Muscle layer of duodenum (tissue), 2 donors: ENCODE measurements at regions not wholly inside any gene's neighbourhood (a gene's known extent, or its start where the extent isn't known, plus 50 kb on each side); places are given as distances from the start of the nearest gene placed in this dataset.

ENCODE experiments used
- H3K27ac ChIP-seq: one replicate; pipeline ENCODE4 v1.7.0; 2013; ENCODE audit warnings: mild to moderate bottlenecking, low read length
- H3K27me3 ChIP-seq: one replicate; pipeline ENCODE4 v1.7.0; 2013; ENCODE audit warnings: low read depth, mild to moderate bottlenecking, control low read depth, low read length
- H3K36me3 ChIP-seq, 2 donors: one replicate each; pipeline ENCODE4 v1.7.0; 2013; ENCODE audit warnings: low read length in 2 of 2, control low read depth in 1 of 2, mild to moderate bottlenecking in 1 of 2; ENCODE audit not compliant: insufficient read depth in 2 of 2, control insufficient read depth in 1 of 2
- H3K4me1 ChIP-seq, 2 donors: one replicate each; pipeline ENCODE4 v1.7.0; 2013; ENCODE audit warnings: low read length in 2 of 2, mild to moderate bottlenecking in 2 of 2, control low read depth in 1 of 2, moderate library complexity in 1 of 2; ENCODE audit not compliant: insufficient read depth in 2 of 2, control insufficient read depth in 1 of 2
- H3K4me3 ChIP-seq, 2 donors: one replicate each; pipeline ENCODE4 v1.7.0; 2013; ENCODE audit warnings: low read length in 2 of 2, low read depth in 1 of 2, mild to moderate bottlenecking in 1 of 2
- H3K9me3 ChIP-seq, 2 donors: one replicate each; pipeline ENCODE4 v1.7.0; 2013; ENCODE audit warnings: low read length in 2 of 2, control low read depth in 1 of 2, mild to moderate bottlenecking in 1 of 2; ENCODE audit not compliant: control insufficient read depth in 1 of 2
- donor health status: healthy.

DNA sequence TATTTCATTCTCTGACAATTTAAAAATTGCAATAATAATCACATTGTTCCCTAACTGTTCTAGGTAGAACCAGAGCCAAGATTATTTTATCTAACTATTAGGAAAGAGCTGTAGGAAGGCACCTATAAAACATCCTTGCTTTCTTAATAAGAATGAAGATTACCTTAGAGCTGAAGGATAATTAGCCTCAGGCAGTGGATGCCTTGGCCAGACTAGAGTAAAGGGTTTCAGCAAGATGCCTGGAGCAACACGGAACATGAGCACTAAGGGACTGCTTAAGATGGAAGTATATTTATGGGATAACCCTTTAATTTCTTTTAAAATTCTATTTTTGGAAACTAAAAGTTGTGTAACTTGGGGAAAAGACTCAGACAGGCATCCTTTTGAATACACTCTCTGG lies 456.6 kb upstream of the RBMS3 start:
- Histone ChIP-seq H3K36me3 (no peaks in the 10 kb centered on the region), H3K4me1 (no peaks in the 10 kb centered on the region), H3K27me3 (no peaks in the 10 kb centered on the region)

DNA sequence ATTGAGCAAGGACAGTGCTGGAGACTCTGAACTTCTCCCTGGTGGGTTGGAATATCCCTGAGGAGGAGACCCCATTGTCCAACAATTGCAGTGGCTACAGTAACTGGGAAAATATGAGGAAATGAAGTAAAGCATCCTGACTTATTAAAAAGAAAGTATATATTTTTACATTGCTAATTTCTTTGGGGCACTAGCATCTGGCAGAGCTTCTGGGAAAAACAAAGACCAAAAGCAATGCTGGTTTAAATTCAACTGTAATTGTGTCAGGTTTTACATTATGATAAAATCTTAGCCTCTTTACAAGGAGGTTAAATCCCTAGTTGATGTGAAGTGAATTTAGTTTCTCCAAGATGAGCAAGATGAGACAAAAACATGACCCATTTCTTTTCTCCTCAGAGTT lies 454.0 kb upstream of the RBMS3 start:
- Histone ChIP-seq H3K4me3 (no peak overlapping the region), H3K27me3 (no peaks in the 10 kb centered on the region), H3K4me1 (no peaks in the 10 kb centered on the region), H3K27ac (no peak overlapping the region), H3K9me3 (no peaks in the 10 kb centered on the region), H3K36me3 (no peaks in the 10 kb centered on the region)

More for the DNA sequence above, 456.6 kb upstream of the RBMS3 start:
- Histone ChIP-seq H3K4me3 (no peak overlapping the region), H3K9me3 (no peaks in the 10 kb centered on the region), H3K27ac (no peak overlapping the region)

DNA sequence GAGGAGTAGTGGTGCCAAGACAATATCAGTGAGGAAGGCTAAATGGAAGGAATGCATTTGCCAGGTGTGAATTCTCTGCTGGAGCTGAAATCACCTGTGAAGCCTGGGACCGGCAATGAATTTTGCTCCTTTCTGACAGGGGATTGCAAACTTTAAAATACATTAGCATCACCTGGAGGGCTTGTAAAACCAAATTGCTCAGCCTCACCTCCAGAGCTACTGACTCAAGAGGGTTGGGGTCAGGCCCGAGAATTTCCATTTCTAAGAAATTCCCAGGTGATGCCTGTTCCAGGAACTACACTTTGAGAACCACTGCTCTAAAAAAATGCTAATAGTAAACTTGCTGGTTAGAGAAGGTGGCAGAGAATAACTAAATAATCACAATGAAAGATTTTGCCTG lies 445.6 kb upstream of the RBMS3 start:
- Histone ChIP-seq H3K4me3 (no peak overlapping the region), H3K4me1 (no peaks in the 10 kb centered on the region)

DNA sequence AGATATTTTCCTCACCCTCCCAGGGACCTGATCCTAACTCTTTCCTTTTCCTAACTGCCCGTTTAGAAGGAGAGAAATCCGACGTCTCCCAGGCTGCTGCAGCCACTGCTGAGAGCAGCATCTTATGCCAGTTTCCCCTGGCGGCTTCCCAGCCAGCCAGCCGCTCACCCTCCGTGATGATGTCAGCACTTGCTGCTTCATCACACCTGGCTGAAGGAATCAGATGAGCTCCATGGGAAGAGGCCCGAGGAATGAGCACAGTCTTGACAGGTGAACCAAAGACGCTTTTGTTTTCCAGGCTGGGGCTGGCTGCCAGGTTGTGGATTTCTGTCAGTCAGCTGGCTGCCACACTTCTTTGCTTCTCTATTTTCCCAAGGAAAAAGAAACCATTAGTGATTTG lies 445.1 kb upstream of the RBMS3 start:
- Histone ChIP-seq H3K27ac (no peak overlapping the region), H3K27me3 (no peaks in the 10 kb centered on the region), H3K4me3 (no peak overlapping the region), H3K9me3 (no peaks in the 10 kb centered on the region), H3K36me3 (no peaks in the 10 kb centered on the region), H3K4me1 (no peaks in the 10 kb centered on the region)

More for the DNA sequence above, 445.6 kb upstream of the RBMS3 start:
- Histone ChIP-seq H3K27ac (no peak overlapping the region), H3K36me3 (no peaks in the 10 kb centered on the region), H3K27me3 (no peaks in the 10 kb centered on the region), H3K9me3 (no peaks in the 10 kb centered on the region)

DNA sequence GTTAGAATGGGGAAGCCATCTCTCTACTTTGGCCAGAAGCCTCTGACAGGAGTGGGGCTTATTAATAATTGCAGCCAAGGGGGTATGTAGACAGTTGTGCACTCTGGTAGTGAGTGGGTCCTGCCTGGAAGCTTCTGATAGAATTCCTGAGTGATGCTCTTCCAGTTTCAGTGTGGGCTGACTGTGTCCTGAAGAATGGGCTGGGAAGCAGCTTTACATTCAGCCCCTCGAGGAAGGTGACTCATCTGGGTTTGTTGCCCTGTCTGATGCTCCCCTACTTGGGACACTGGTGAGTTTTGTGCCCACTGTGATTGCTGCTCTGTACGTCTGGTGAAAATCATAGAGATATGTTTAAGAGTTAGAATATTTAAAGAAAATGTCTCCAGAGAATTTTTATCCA lies 444.7 kb upstream of the RBMS3 start:
- Histone ChIP-seq H3K27me3 (no peaks in the 10 kb centered on the region), H3K27ac (no peak overlapping the region), H3K9me3 (no peaks in the 10 kb centered on the region), H3K4me3 (no peak overlapping the region), H3K36me3 (no peaks in the 10 kb centered on the region), H3K4me1 (no peaks in the 10 kb centered on the region)

DNA sequence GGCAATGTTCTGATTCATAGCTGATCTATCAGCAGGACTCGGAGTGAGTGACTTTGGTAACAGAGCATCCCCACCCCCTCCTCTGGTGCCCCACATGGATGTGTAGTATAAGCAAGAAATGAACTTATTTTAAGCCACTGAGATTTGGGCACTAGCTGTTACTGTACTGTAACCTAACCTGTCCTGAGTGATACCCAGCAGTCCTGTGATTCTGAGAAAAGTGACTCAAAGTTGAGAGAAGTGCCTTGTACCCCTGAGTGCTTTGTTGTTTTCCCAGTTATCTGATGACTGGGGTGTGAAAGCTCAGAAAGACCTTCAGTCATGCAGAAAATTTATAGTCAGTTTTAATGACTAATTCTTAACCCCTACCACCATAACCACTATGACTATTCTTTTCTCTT lies 439.9 kb upstream of the RBMS3 start:
- Histone ChIP-seq H3K27me3 (no peaks in the 10 kb centered on the region), H3K27ac (no peak overlapping the region), H3K36me3 (no peaks in the 10 kb centered on the region), H3K9me3 (no peaks in the 10 kb centered on the region), H3K4me3 (no peak overlapping the region), H3K4me1 (no peaks in the 10 kb centered on the region)

DNA sequence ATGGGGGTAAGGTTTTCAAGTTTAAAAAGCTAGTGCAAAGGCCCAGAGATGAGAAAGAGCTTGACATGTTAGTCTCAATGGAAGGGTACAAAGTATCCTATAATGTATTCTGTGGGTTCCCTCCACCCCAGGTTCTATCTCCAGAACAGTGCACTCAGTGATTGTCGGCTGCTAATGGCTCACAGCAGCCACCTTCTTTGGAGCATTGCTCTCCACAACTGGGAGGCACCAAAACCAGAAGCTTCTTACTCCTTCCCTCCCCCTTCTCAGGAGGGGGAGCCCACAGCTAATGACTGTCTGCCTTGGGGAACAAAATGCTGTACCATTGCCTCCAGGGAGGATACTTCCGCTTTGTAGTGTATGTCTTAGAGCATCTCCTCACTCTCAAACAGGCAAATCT lies 439.4 kb upstream of the RBMS3 start:
- Histone ChIP-seq H3K36me3 (no peaks in the 10 kb centered on the region), H3K9me3 (no peaks in the 10 kb centered on the region), H3K4me1 (no peaks in the 10 kb centered on the region), H3K27me3 (no peaks in the 10 kb centered on the region), H3K4me3 (no peak overlapping the region), H3K27ac (no peak overlapping the region)

DNA sequence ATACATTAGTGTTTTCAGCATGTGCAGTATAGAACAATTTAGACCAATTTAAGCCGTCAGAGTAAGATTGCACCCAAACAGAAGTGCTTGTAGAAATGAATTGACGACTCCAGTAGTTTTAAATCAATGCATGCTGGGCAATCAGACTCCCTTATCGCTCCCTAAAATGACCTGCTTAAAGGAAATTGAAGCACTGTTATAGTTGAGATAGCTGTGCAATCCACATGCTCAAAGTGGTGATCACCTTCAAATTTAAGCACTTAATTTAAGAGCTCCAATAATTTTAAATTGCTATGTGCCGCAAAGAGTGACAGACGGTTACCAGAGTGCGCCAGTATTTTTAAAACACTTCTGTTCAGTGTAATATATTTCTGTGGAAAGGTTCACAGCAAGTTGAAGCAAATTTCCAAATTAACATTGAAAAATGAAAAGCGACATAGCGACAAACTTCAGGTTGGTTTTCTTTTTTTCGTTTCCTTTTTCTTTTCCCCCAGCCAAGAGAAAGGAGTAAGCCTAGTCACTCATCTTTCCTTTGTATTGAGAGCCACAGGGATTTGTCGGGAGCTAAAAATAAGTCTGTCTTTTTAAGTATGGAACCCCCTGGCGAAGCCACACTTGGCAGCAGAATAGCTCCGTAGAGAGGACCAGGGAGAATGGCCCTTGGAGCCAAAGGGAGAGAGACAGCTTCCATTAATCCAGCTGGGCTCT lies 436.4 kb upstream of the RBMS3 start:
- Histone ChIP-seq H3K4me3 (no peak overlapping the region), H3K4me1 (no peaks in the 10 kb centered on the region), H3K9me3 (no peaks in the 10 kb centered on the region), H3K27me3 (no peaks in the 10 kb centered on the region), H3K36me3 (no peaks in the 10 kb centered on the region), H3K27ac (no peak overlapping the region)

DNA sequence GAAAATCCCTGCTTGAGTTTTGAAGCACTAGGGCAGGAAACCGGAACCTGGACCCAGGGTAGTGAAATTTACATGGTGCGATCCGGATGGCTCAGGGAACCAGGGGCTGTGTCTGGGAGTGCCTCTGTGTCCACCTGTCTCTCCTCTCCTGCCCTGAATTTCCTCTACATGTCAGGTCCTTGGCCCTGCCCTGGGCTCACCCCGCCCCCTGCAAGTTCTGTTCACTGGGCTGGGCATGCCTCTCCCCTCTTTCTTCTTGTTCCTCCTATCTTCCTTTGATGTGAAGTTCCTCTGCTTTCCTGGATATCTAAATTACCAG lies 435.9 kb upstream of the RBMS3 start:
- Histone ChIP-seq H3K27ac (no peak overlapping the region), H3K4me3 (no peak overlapping the region), H3K36me3 (no peaks in the 10 kb centered on the region), H3K9me3 (no peaks in the 10 kb centered on the region), H3K27me3 (no peaks in the 10 kb centered on the region), H3K4me1 (no peaks in the 10 kb centered on the region)

DNA sequence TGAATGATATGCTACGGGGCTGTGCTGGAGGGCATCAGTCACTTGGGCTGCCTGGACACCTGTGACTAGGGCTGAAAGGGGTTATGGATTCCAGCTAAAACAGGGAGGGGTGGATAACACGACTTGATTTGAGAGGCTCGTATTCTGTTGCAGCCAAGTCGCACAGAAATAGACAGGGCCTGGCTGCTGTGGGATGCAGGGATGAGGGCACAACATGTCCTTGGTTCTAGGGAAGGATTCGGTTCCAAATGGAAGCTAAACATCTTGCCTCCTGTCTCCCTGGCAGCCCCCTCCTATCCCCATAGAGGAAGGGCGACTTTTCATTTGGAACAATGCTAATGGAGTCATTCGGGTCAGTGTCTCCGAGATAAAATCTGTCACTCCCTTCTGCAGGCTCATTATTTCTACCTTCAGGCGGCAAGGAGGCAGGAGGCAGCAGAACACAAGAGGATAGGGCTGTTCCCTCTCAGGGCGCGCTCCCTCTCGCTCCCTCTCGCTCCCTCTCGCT lies 433.8 kb upstream of the RBMS3 start:
- H3K36me3 ChIP-seq = no peaks in the 10 kb centered on the region
- H3K9me3 ChIP-seq = no peaks in the 10 kb centered on the region
- no peaks in the 10 kb centered on the region for H3K4me1 ChIP-seq
- H3K4me3 ChIP-seq = no peak overlapping the region
- no peak overlapping the region for H3K27ac ChIP-seq
- no peaks in the 10 kb centered on the region for H3K27me3 ChIP-seq

DNA sequence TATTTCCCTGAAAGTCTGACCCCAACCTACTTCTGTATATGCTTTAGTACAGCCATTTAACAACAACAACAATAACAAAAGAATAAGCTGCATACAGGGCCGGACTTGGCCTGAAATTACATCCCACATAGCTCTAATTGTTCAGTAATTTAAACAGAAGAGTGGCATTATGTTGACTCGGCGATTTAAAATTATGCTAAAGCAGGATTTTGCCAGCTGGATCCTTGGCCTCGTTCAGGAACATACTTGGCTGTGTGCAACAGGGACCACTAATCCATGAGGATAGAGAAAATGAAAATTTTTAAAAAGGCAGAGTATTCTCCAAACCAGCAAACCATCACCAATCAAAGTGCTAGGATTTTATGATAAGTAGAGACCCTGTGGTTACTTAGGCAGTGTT lies 433.1 kb upstream of the RBMS3 start:
- H3K27me3 ChIP-seq = no peaks in the 10 kb centered on the region
- H3K9me3 ChIP-seq = no peaks in the 10 kb centered on the region
- H3K4me3 ChIP-seq = no peak overlapping the region
- H3K36me3 ChIP-seq = no peaks in the 10 kb centered on the region
- no peaks in the 10 kb centered on the region for H3K4me1 ChIP-seq
- H3K27ac ChIP-seq = no peak overlapping the region

DNA sequence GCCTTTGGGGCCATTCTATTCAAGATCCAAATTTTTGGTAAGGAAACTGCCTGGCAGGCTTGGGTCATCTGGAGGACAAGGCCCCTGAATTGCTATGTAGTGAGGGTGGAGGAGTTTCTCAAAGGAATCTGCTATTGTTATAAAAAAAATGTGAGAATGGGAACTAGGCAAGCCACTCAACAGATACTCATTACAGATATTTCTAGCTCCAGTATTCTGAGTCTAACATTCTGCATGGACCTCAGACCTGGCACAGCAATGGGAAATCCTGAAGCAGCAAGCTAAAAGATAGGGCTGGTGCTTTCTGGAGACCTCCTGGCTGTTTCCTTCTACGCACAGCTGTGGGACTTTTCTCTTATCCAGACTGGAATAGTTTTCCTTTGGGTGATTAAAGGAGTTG lies 430.7 kb upstream of the RBMS3 start:
- no peaks in the 10 kb centered on the region for H3K9me3 ChIP-seq
- no peak overlapping the region for H3K27ac ChIP-seq
- H3K36me3 ChIP-seq = no peaks in the 10 kb centered on the region
- no peak overlapping the region for H3K4me3 ChIP-seq
- no peaks in the 10 kb centered on the region for H3K27me3 ChIP-seq
- H3K4me1 ChIP-seq = no peaks in the 10 kb centered on the region
